IMR-90 (cell line): ENCODE measurements at regions not wholly inside any gene's neighbourhood (a gene's known extent, or its start where the extent isn't known, plus 50 kb on each side); places are given as distances from the start of the nearest gene placed in this dataset.

Experiments used
- ATAC-seq: fragments of 200-7000 bp; cut with Tn5 transposase; 2 replicates; pipeline ENCODE4 v1.9.1; 2020; ENCODE audit warnings: low read depth, mild to moderate bottlenecking, moderate library complexity
- BruUV-seq: library from RNA; stranded (reverse); fragments of 400-500 nt; replicated peaks from 2 replicates; lab custom pipeline; 2021; lab: Mats Ljungman, UMichigan
- CTCF ChIA-PET: fragments of 300-600 bp; formaldehyde crosslinking; extraction: SDS; loops from one replicate; lab custom pipeline; 2021; ENCODE audit warnings: antibody characterized with exemption; lab: Yijun Ruan, JAX
- POLR2A ChIA-PET: fragments of 300-600 bp; sonication (Branson Sonifier 250); formaldehyde crosslinking; loops from one replicate; lab custom pipeline; 2022; ENCODE audit warnings: antibody characterized with exemption; ENCODE audit not compliant: unreplicated experiment; lab: Charles Lee
- DNase-seq: peaks from one replicate; pipeline ENCODE4 v3.0.0; 2013
- H2AFZ ChIP-seq: replicated peaks from 2 replicates; pipeline ENCODE3; 2013; ENCODE audit warnings: low read length, mild to moderate bottlenecking; ENCODE audit not compliant: poor library complexity
- H2AK5ac ChIP-seq: 2 replicates; pipeline ENCODE4 v1.6.1; 2013; ENCODE audit warnings: low read depth, low read length, inconsistent platforms
- H2AK9ac ChIP-seq: replicated peaks from 2 replicates; pipeline ENCODE3; 2013; ENCODE audit warnings: mild to moderate bottlenecking, low read depth, low read length, moderate library complexity; ENCODE audit not compliant: poor library complexity
- H2BK120ac ChIP-seq: 2 replicates; pipeline ENCODE4 v1.6.1; 2013; ENCODE audit warnings: low read depth, low read length, inconsistent platforms
- H2BK15ac ChIP-seq: 3 replicates; pipeline ENCODE4 v1.6.1; 2013; ENCODE audit warnings: low read depth, low read length, inconsistent platforms
- H2BK20ac ChIP-seq: 2 replicates; pipeline ENCODE4 v1.6.1; 2013; ENCODE audit warnings: low read depth, mild to moderate bottlenecking, inconsistent platforms, low read length, moderate library complexity
- H2BK5ac ChIP-seq: 2 replicates; pipeline ENCODE4 v1.6.1; 2013; ENCODE audit warnings: mild to moderate bottlenecking, low read depth, low read length, inconsistent platforms; ENCODE audit not compliant: poor library complexity, severe bottlenecking
- H3K14ac ChIP-seq: replicated peaks from 2 replicates; pipeline ENCODE4 v1.6.1; 2013; ENCODE audit warnings: low read depth, low read length, inconsistent platforms
- H3K18ac ChIP-seq: 2 replicates; pipeline ENCODE4 v1.6.1; 2013; ENCODE audit warnings: low read depth, low read length, control low read depth
- H3K23ac ChIP-seq: 2 replicates; pipeline ENCODE4 v1.6.1; 2013; ENCODE audit warnings: low read depth, low read length, inconsistent platforms
- H3K27ac ChIP-seq: 2 replicates; pipeline ENCODE4 v1.5.1; 2013; ENCODE audit warnings: mild to moderate bottlenecking, control low read depth, low read length; ENCODE audit not compliant: insufficient read depth
- H3K27me3 ChIP-seq: 2 replicates; pipeline ENCODE4 v1.6.1; 2013; ENCODE audit warnings: low read length; ENCODE audit not compliant: control insufficient read depth, insufficient read depth
- H3K36me3 ChIP-seq: 2 replicates; pipeline ENCODE4 v1.6.1; 2013; ENCODE audit warnings: low read length, mixed read lengths; ENCODE audit not compliant: control insufficient read depth, insufficient read depth
- H3K4ac ChIP-seq: 2 replicates; pipeline ENCODE4 v1.6.1; 2013; ENCODE audit warnings: low read depth, low read length, inconsistent platforms
- H3K4me1 ChIP-seq: 2 replicates; pipeline ENCODE4 v1.6.1; 2013; ENCODE audit warnings: low read length, mixed read lengths; ENCODE audit not compliant: control insufficient read depth, insufficient read depth
- H3K4me2 ChIP-seq: 2 replicates; pipeline ENCODE4 v1.6.1; 2013; ENCODE audit warnings: low read depth, mild to moderate bottlenecking, control low read depth, low read length, moderate library complexity
- H3K4me3 ChIP-seq: 2 replicates; pipeline ENCODE4 v1.5.1; 2013; ENCODE audit warnings: low read depth, mild to moderate bottlenecking, control low read depth, low read length, moderate library complexity; ENCODE audit not compliant: insufficient read depth
- H3K56ac ChIP-seq: 2 replicates; pipeline ENCODE4 v1.6.1; 2013; ENCODE audit warnings: low read length, inconsistent platforms; ENCODE audit not compliant: insufficient read depth; ENCODE audit errors: extremely low read depth
- H3K79me1 ChIP-seq, 2 experiments: 2 replicates each; pipeline ENCODE4 v1.6.1; 2013; ENCODE audit warnings: low read length in 2 of 2, inconsistent platforms in 1 of 2, low read depth in 1 of 2
- H3K9ac ChIP-seq: 2 replicates; pipeline ENCODE4 v1.6.1; 2013; ENCODE audit warnings: low read depth, low read length, control low read depth
- H3K9me1 ChIP-seq: 2 replicates; pipeline ENCODE4 v1.6.1; 2013; ENCODE audit warnings: low read length, inconsistent platforms; ENCODE audit not compliant: insufficient read depth
- H3K9me3 ChIP-seq: 2 replicates; pipeline ENCODE4 v1.6.1; 2013; ENCODE audit warnings: low read length; ENCODE audit not compliant: control insufficient read depth, insufficient read depth
- H4K20me1 ChIP-seq: 2 replicates; pipeline ENCODE4 v1.6.1; 2013; ENCODE audit warnings: low read length, inconsistent platforms; ENCODE audit not compliant: insufficient read depth
- H4K5ac ChIP-seq: 2 replicates; pipeline ENCODE4 v1.6.1; 2013; ENCODE audit warnings: mild to moderate bottlenecking, low read depth, low read length, control low read depth
- H4K8ac ChIP-seq, 2 experiments: 2 replicates each; pipeline ENCODE4 v1.6.1; 2013; ENCODE audit warnings: low read depth in 2 of 2, low read length in 2 of 2, control low read depth in 1 of 2, inconsistent platforms in 1 of 2
- H4K91ac ChIP-seq: 2 replicates; pipeline ENCODE4 v1.6.1; 2013; ENCODE audit warnings: low read depth, low read length, inconsistent platforms; ENCODE audit not compliant: insufficient read depth
- MAZ ChIP-seq: IDR thresholded peaks from 2 replicates; pipeline ENCODE4 v1.6.1; 2012; ENCODE audit warnings: low read depth, mild to moderate bottlenecking, low read length, improper control_type of control experiment, moderate library complexity, borderline replicate concordance
- RCOR1 ChIP-seq: IDR thresholded peaks from 2 replicates; pipeline ENCODE4 v1.6.1; 2012; ENCODE audit warnings: mild to moderate bottlenecking, low read length, improper control_type of control experiment; ENCODE audit not compliant: insufficient replicate concordance
- WGBS, 2 experiments: methylation state at CpG; one replicate each; pipeline versions ENCODE4 v1.1.5 to v1.1.7; 2013; ENCODE audit warnings: missing lambda C conversion rate in 2 of 2; ENCODE audit not compliant: insufficient read length in 1 of 2; ENCODE audit errors: extremely low coverage in 2 of 2; 5-methylcytosine and 5-hydroxymethylcytosine counted together
- dilution Hi-C: fragments of 300-500 bp; cut with HindIII; formaldehyde crosslinking; loops from one replicate; pipeline ENCODE4 v1.14.3; 2018; ENCODE audit warnings: low sequenced_read_pairs; ENCODE audit not compliant: unreplicated experiment
- in situ Hi-C: fragments of 300-500 bp; cut with MboI; formaldehyde crosslinking; loops from 3 replicates; pipeline ENCODE4 v1.14.3; 2019; ENCODE audit warnings: low sequenced_read_pairs, inconsistent platforms, mixed read lengths
- intact Hi-C: fragments of 100-400 bp; cut with micrococcal nuclease; formaldehyde crosslinking; loops from 2 replicates; pipeline ENCODE4 v1.10.0; 2022

GRCh38 chr1:182256931-182257330 lies 134.7 kb downstream of the GLUL start:
- intact Hi-C loops, result no loop called here
- POLR2A ChIA-PET, result no interaction called here
- Histone ChIP-seq H4K5ac (no peak overlapping the region), H3K4me2 (no peak overlapping the region), H3K14ac (no peak overlapping the region), H3K56ac (no peak overlapping the region), H3K23ac (no peak overlapping the region), H2BK20ac (no peak overlapping the region), H4K20me1 (no peaks in the 10 kb centered on the region), H2BK120ac (no peak overlapping the region), H3K36me3 (no peaks in the 10 kb centered on the region), H3K79me1 (no peaks in the 10 kb centered on the region), H2BK5ac (no peak overlapping the region), H2BK15ac (no peak overlapping the region), H4K8ac (no peak overlapping the region), H3K4me3 (no peak overlapping the region), H3K27me3 (no peaks in the 10 kb centered on the region), H3K4me1 (no peaks in the 10 kb centered on the region), H3K27ac (no peak overlapping the region), H3K9me3 (no peaks in the 10 kb centered on the region), H3K18ac (no peak overlapping the region), H2AFZ (no peak overlapping the region), H2AK9ac (no peak overlapping the region), H4K91ac (no peak overlapping the region), H3K4ac (no peak overlapping the region), H3K9ac (no peak overlapping the region), H2AK5ac (no peak overlapping the region), H3K9me1 (no peaks in the 10 kb centered on the region)
- TF ChIP-seq MAZ (no peak), RCOR1 (no peak)
- ATAC-seq (no peak), DNase-seq (no peak)
- dilution Hi-C loops, result no loop called here
- in situ Hi-C loops, result no loop called here
- no CpG with 5 or more reads among the region's 4 CpGs for WGBS, 2 experiments
- no TSS peak for BruUV-seq
- CTCF ChIA-PET, result no interaction called here
